GM19324 (cell line): ENCODE measurements at regions not wholly inside any gene's neighbourhood (a gene's known extent, or its start where the extent isn't known, plus 50 kb on each side); places are given as distances from the start of the nearest gene placed in this dataset.

ENCODE experiments used
- ATAC-seq: cut with Tn5 transposase; IDR thresholded peaks from one replicate; pipeline ENCODE4 v1.9.1; 2021; ENCODE audit warnings: mild to moderate bottlenecking, moderate library complexity; ENCODE audit not compliant: unreplicated experiment, low FRiP score

DNA sequence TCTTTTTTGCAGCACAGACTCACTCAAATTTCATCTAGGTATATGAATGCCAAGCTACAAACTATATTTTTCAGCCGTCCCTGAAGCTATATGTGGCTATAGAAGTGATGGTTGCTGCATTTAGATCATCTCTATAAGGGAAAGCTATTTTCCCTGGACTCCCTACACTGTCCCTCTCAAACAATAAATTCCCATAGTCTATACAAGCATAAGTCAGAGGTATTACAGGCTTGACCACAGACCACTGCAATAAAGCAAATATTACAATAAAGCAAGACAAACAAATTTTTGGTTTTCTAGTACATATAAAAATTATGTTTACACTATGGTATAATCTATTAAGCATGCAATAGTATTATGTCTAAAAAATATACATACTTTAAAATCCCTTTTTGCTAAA is 1015.5 kb upstream of the LRRN3 start:
- no peak for ATAC-seq

GRCh38 chr7:110076194-110076593 is 1014.7 kb upstream of the LRRN3 start:
- no peak for ATAC-seq

DNA sequence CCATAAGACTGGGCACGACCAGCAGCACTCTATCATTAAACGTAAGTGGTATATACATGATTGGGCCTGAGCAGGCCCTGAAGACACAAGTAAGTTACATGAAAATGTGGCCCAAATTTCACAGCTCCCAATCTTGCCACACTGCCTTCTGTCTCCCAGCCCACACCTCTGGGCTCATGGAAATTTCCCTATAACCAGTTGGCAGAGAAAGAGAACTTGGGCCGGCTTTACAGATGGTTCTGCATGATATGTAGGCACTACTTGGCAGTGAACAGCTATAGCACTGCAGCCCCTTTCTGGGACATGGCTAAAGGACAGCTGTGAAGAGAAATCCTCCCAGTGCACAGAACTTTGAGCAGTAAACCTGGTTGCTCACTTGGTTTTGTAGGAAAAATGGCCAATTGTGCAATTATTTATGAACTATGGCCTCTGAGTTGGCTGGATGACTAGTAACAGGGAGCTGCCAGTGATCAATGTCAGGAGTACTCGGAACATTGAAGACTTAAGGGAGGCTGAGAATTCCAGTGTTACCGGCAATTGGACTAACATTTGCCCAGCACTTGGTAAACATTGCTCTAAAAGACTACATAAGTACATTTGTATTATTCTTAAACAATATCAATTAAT is 1006.6 kb upstream of the LRRN3 start:
- no peak for ATAC-seq

GRCh38 chr7:110090110-110090820 is 1000.7 kb upstream of the LRRN3 start:
- ATAC-seq, result no peak

GRCh38 chr7:110095372-110096052 is 995.4 kb upstream of the LRRN3 start:
- ATAC-seq, result no peak

DNA sequence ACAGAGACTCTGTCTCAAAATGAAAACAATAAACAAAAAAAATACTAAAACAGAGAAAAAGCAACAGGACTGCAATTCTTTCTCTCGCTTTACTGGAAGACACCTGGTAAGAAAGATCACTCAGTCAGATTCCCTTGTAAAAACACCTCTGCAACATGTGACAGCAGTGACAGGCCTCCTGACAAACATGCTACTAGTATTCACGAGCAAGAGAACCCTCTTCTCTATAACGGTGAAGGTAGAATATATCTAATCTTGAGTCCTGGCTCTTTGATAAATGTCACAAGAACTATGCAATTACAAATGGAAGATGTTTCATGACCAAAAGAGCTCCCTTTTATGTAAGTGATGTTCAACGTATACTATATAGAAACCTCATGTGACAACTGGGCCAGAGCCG is 986.7 kb upstream of the LRRN3 start:
- no peak for ATAC-seq

DNA sequence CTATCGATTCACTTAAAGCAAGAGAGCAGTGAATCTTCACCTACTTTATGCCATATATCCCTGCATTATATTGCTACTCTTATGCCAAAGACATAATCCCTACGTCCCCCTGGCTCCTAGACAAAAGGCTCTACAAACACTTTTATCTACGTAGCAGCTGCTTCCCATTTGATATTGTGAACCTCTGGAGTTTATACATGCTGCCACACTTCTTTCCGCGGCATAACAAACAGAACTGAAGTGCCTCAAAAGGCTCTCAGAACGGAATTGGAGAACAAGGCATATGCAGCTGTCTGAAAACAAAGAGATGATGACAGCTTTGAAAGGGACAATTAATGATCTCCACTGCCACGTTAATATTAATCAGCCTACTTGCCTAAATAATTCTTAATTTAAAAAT is 985.6 kb upstream of the LRRN3 start:
- no peak for ATAC-seq

GRCh38 chr7:110105840-110106239 is 985.1 kb upstream of the LRRN3 start:
- no peak for ATAC-seq

GRCh38 chr7:110119883-110120581 is 970.9 kb upstream of the LRRN3 start:
- no peak for ATAC-seq

DNA sequence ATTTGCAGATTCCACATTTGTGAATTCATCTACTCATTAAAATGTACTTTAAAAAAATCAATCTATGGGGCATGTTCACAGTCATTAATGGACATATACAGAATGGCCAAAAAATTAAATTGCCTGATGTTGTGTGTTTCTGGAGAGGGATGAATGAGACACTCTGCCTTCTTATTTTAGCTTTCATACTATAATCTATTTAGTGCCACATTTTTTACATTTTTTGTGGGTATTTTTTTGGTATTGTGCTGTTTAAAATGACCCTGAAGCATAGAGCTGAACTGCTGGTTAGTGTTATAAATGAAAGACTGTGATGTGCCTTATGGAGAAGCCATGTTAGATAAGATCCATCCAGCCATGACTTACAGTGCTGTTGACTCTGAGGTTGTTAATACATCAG is 961.8 kb upstream of the LRRN3 start:
- ATAC-seq, result no peak

GRCh38 chr7:110130669-110131068 is 960.3 kb upstream of the LRRN3 start:
- no peak for ATAC-seq

GRCh38 chr7:110131344-110131743 is 959.6 kb upstream of the LRRN3 start:
- ATAC-seq, result no peak

GRCh38 chr7:110139056-110139455 is 951.9 kb upstream of the LRRN3 start:
- no peak for ATAC-seq

- ATAC-seq, result no peak
These were observed 947.9 kb upstream of the LRRN3 start for GRCh38 chr7:110142939-110143526.

GRCh38 chr7:110144599-110144998 is 946.3 kb upstream of the LRRN3 start:
- ATAC-seq, result no peak

- ATAC-seq, result no peak
These were observed 942.9 kb upstream of the LRRN3 start for GRCh38 chr7:110148054-110148453.

- no peak for ATAC-seq
These were observed 937.7 kb upstream of the LRRN3 start for GRCh38 chr7:110153222-110153621.

DNA sequence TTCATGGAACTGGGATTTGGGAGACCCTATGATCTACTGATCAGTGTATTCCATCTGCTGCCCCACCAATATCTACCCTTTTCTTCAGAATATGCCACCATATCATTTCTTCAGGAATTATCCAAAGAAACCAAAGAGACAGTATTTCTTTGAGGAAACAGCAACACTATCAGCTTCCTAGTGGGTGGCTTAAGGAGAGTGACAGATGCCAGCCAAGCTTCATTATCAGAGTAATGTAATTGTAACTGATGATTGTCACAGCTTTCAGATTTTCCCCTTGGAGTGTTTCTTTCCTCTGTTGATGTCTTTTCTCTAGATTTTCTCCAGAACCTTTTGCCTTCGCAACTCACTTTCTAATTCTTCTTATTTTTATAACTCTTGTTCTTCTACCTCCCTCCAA is 934.4 kb upstream of the LRRN3 start:
- no peak for ATAC-seq

- ATAC-seq, result no peak
These were observed 933.1 kb upstream of the LRRN3 start for GRCh38 chr7:110157631-110158362.

DNA sequence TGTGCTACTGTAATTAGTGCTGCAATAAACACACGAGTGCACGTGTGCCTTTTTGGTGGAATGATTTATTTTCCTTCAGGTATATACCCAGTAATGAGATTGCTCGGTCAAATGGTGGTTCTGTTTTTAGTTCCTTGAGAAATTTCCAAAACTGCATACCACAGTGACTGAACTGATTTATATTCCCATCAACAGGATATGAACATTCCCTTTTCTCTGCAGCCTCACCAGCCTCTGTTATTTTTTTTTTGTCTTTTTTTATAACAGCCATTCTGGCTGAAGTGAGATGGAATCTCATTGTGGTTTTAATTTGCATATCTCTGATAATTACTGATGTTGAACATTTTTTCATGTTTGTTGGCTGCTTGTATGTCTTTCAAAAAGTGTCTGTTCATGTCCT is 922.9 kb upstream of the LRRN3 start:
- no peak for ATAC-seq
